PFSK-1 (cell line): ENCODE measurements at regions not wholly inside any gene's neighbourhood (a gene's known extent, or its start where the extent isn't known, plus 50 kb on each side); places are given as distances from the start of the nearest gene placed in this dataset.

Experiments used
- POLR2AphosphoS5 ChIP-seq: IDR thresholded peaks from 2 replicates; pipeline ENCODE4 v1.6.1; 2012; ENCODE audit warnings: low read depth, mild to moderate bottlenecking, control low read depth, low read length, moderate library complexity
- TAF1 ChIP-seq: IDR thresholded peaks from 2 replicates; pipeline ENCODE4 v1.6.1; 2012; ENCODE audit warnings: low read length, control low read depth, borderline replicate concordance; ENCODE audit not compliant: insufficient read depth

GRCh38 chr2:17306219-17306618 is 212.0 kb downstream of the RAD51AP2 start:
- no peak for TF ChIP-seq POLR2AphosphoS5
- no peak for TF ChIP-seq TAF1
